ENCODE measurements at regions not wholly inside any gene's neighbourhood (a gene's known extent, or its start where the extent isn't known, plus 50 kb on each side); places are given as distances from the start of the nearest gene placed in this dataset.

DNA sequence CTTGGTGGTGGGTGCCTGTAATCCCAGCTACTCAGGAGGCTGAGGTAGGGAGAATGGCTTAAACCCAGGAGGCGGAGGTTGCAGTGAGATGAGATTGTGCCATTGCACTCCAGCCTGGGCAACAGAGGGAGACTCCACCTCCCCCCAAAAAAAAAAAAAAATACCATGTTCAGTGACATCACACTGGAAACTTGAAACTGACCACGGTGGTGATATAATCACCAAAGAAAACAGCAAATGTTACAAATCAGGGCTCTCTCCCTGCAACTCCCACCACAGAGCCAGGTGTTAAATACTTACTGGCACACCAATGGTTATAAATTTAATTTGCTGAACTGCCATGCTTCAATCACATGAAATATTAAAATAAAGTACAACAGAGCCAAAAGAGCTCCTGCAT is 81.4 kb downstream of the ZNF608 start:
- DNase-seq (ENCODE audit: low read depth in 4 of 4, low spot score in 2 of 4) = no peak

DNA sequence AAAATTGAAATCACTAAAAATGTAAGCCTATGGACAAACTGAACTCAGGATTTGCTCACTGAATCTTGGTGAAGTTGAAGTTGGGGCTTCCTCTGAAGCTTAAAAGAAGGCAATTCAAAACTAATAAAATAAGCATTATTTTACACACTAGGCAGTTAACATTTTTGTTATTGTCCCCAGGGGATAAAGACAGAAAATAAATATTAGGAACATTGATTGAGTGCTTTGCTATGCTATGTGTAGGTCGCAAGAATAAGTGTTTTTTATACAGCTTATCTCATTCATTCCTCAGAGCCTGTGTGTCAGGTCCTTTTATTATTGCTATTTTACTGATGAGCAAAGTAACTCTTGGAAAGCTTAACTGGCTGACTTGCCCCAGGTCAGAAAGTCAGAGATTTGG is 82.2 kb downstream of the ZNF608 start:
- no peak for DNase-seq (ENCODE audit: low read depth in 4 of 4, low spot score in 2 of 4)

DNA sequence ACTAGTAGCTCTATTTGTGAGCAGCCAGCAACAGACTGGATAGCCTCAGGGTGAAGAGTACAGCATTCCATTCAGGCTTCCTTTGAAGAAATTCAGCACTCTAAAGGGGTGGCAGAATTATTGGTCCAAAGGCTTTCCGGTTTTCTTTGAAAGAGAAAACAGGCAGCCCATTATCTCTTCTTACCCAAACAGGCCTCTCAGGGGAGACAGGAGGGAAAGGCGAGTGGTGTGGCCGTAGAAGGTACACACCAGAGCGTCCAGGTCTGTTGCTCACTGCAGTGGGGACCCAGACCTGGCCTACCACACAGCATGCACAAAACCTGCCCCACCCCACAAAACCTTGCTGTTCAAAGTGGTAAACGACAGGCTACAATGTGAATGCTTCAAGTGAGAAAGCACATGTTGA is 83.3 kb downstream of the ZNF608 start:
- no peak for DNase-seq (ENCODE audit: low read depth in 4 of 4, low spot score in 2 of 4)

DNA sequence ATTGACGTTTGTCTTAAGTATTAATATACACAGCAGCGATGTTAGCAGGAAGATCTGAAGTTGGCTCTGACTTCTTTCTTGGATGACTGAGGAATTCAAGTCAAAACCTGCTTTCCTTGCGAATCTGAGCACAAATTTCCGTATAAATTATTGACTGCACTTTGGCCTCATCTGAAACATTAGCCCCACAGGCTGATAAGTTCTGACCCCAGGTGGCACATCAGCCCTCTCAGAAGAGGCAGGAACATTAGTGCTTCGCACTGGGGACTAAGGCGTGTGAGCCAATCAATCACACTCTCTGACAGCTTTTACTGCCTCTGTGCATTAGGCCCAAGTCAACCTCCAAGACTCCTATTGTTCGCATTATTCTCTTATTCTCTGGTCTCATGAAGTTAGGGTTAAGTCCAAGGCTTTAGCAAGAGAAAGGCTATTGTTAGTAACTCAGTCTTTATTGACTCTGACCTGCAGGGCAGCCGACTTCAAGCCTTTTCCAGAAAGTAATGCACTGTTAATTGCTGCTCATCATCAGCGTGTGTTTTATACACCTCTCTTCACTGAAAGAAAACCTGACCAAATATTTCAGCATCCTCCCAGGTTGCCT is 84.2 kb downstream of the ZNF608 start:
- no peak for DNase-seq (ENCODE audit: low read depth in 4 of 4, low spot score in 2 of 4)

DNA sequence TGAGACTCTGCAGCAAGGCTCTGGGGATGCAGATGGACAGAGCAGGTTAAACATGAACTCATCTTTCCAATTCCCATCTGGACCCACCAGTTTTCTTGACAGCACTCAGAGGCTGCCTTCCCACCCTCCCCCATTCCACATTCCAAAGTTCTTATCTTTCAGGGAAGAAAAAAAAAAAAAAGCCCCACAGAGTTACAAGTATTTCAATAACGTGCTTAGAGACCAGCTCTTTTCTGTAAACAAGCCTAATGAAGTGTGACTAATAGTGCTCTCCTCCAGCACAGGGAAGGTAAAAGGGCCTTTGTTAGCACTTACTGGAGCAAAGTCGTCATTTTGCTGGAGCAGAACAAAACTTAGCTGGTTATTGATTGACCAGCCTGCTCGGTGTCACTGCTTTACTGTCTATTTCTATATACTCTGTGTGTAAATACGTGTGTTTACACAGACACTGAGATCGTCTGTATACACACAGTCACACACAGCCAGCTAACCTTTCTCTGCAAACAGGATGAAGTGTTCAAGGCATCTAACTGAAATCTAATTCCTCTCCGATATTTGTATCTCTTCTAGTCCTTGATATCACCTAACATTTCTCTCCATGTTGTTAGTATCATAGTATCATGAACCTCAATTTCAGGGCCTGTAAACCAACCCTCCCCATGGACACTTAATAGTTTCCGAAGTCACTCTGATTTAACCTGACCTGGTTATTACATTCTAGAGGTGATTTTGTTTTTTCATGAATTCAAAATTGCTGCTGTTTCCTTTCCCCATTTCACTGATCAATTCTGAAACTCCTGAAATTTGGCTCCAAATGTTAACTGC is 84.9 kb downstream of the ZNF608 start:
- no peak for DNase-seq (ENCODE audit: low read depth in 4 of 4, low spot score in 2 of 4)

DNA sequence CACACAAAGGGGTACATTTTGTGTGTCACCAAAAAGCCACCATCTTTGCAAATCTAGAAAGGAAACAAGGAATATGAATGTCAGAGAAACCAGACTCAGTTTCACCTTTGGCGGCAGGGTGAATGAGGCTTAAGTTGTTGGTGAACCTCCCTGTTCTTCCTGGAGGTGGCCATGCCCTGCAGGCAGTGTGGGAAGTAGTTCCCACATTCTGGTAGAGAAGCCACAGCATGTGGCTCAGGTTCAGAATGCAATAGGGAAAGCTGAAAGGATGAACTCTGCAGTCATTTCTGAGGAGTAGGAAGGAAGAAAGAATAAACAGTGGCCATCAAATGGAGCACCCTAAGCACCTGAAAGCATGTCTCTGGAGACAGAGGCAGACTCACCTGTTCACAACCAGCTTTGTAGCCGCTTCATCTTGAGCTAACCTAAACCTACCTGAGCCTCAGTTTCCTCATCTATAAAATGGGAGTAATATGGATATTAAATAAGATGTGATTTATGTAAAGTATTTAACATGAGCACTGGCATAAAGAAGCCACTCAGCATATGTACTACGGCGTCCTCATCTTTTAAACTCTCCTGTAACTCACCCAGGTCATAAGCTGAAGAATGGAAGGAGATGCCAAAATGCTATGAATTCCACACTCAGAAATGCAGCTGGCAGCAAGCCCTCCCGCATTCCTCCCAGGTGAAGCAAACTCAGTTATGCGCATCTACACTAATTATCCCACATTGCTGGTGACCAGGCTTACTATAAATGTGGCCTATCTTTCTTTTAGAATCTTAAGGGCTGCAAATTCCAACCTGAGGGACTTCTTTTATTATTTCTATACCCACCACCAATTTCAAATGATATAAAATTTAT is 86.0 kb downstream of the ZNF608 start:
- no peak for DNase-seq (ENCODE audit: low read depth in 4 of 4, low spot score in 2 of 4)

DNA sequence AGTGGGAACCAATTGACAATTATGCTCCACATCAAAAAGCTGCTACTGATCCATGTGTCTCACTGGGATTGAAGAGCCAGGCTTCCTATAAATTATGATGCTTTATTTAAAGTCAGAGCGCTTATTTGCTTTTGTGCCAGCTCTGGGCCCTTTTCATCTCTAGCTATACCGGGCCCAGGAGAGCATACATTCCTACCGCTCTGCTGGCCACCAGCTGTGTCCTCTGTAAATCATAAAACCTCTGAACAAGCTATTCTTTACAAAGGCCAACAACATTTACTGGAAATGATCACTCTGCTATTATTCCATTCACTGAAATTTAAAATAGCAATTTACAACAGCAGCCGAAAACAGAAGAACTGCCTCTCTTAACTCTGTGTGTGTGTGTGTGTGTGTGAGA is 86.6 kb downstream of the ZNF608 start:
- no peak for DNase-seq (ENCODE audit: low read depth in 4 of 4, low spot score in 2 of 4)

DNA sequence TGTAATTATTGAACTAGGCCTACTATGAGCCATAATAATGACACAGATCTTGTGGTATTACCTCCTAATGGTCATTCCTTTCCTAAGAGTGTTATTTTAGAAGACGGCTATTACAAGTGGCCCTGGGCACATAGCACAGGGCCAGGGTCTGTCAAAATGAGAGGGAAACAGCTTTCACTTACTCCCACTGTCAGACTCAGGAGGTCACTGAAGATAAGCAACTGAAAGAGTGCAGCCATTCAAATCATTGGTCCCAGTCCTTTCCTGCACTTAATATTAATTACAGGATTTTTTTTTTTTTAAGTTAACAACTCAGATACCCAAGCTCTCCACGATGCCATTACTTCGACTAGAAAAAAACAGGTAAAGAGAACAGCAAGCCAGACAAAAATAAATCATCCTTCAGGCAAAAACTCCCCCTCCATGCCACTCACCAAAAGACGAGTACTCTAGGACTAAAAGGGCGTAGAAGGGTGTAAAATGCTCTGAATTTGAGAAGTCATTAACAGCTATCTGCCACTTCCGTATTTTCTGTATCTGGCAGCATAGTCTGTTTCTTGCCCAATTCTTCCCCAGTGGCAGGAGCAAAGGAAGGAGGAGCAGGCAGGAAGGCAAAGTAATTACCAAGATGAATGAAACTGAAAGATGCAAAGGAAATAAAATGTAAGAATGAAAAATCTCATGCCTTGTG is 87.4 kb downstream of the ZNF608 start:
- no peak for DNase-seq (ENCODE audit: low read depth in 4 of 4, low spot score in 2 of 4)

DNA sequence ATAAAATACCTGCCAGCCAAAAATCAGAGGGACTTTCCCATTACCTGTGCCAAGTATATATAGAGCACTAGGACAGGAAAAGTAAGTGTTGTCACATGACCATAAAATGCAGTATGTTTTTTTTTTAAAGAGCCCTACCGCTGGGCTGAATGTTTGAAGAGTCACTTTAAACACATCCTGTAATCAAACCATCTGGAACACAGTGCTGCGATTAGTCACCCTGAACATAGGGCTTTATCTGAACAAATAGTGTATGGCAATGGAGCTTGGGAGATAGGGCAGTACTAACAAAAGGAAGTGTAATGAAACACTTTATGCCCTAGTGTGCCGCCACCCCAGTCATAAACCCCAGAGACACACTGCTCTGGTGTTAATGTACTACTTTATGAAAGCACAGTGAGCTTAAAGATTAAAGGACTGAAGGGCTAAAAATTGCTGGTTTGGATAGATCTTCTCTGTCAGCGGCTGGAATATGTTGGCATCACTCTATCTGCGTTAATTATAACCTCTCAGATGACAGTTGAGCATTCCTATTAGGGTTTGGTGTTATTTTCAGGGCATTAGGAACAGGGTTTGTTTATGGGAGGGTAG is 90.4 kb downstream of the ZNF608 start:
- no peak for DNase-seq (ENCODE audit: low read depth in 4 of 4, low spot score in 2 of 4)

DNA sequence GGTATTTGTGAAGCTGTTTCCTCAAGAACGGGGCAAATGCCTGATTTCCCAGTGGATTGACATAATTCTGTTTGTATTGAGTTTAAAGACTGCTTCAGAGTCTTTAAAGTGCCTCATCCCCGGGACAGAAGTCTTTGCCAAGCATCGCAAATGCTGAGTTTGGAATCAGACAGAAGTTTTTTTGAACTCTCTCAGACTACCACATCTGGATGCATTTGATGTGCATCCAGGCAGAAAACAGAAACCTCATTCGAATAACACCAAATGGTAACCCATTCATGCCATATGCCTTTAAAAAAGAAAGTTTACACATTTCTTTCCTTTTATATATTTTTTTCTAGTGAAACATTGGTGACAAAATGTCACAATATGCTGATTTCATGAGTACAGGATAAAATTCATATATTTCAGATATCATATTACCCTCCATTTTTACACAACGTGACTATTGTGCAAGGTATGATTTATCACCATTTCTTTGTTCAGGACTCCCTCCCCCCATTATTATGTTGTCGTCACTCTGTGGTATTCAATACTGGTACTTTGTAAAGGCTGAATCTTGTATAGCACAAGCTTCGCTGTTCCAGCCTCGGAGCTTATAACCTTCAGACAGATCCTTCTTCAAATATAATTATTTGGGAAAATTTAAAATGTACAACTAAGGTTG is 91.1 kb downstream of the ZNF608 start:
- no peak for DNase-seq (ENCODE audit: low read depth in 4 of 4, low spot score in 2 of 4)

DNA sequence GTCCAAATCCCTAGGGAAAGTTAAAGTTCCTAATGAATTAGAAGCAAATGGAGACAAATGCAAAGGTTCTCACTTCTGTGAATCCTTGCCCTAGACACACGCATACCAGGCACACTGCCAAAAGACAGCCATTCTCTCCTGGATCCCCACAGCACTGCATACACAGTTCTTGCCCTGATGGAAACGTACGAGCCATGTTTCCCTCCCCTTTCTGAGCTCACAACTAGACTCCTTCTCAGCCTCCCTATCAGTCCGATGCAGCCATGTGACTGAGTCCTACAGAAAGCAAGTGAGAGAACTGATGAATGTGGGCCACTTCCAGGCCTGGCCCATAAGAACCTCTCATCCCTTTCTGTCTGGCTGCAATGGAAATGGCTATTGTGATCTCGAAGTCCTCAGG is 92.0 kb downstream of the ZNF608 start:
- no peak for DNase-seq (ENCODE audit: low read depth in 4 of 4, low spot score in 2 of 4)

DNA sequence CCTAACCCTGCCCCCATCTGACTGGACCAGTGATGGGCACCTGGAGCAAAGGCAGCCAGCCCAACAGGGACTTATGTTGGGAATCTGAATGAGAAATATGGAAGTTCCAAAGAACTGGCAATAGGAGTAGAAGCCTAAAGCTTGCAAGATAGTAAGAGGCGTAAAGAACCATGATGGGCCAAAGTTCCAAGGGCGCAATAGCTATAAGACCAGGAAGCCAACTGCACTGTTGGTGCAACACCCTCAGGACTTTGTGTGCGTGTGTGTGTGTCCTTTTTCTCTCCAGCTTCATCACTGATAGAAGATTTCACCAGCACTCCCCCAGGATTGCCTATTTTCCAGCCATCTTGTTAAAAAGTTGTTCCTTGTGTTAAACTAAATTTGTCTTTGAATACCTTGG is 92.8 kb downstream of the ZNF608 start:
- no peak for DNase-seq (ENCODE audit: low read depth in 4 of 4, low spot score in 2 of 4)

DNA sequence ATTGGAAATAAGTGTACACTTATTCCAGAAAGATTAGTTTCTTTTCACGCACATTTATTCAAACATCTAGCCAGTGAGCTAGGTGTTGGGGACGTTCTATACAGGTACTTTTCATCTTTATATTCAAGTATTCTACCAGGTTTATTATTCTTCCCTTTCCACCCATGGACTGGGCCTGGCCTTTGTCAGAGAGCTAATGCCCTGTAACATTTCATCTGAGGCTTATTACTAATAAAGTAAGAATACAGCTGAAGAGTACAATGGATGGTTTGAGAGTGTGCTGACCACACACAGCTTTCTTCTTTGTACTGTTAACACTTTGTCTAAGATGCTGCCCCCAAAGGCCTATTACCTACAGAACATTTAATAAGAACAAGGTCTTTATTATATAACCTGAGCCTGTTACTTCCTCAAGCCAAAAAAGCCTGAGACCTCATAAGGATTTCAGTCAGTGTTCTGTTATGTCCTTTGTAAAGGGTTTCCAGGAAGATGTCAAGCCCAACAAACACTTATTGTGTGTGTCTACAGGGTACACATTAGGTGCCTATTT is 93.5 kb downstream of the ZNF608 start:
- no peak for DNase-seq (ENCODE audit: low read depth in 4 of 4, low spot score in 2 of 4)

DNA sequence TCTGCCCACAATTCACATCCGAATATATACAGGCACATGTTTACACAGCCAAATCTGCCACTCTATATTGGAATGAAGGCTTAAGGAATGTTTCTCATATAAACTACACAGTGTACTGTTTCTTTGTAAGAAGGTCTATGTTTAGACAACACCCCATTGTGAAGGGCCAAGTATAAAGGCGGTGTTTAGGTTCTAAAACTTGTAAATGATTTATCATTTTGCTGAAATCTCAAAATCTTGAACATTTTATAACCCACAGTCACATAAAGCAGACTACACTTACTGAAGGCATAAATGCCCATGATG is 94.0 kb downstream of the ZNF608 start:
- no peak for DNase-seq (ENCODE audit: low read depth in 4 of 4, low spot score in 2 of 4)

DNA sequence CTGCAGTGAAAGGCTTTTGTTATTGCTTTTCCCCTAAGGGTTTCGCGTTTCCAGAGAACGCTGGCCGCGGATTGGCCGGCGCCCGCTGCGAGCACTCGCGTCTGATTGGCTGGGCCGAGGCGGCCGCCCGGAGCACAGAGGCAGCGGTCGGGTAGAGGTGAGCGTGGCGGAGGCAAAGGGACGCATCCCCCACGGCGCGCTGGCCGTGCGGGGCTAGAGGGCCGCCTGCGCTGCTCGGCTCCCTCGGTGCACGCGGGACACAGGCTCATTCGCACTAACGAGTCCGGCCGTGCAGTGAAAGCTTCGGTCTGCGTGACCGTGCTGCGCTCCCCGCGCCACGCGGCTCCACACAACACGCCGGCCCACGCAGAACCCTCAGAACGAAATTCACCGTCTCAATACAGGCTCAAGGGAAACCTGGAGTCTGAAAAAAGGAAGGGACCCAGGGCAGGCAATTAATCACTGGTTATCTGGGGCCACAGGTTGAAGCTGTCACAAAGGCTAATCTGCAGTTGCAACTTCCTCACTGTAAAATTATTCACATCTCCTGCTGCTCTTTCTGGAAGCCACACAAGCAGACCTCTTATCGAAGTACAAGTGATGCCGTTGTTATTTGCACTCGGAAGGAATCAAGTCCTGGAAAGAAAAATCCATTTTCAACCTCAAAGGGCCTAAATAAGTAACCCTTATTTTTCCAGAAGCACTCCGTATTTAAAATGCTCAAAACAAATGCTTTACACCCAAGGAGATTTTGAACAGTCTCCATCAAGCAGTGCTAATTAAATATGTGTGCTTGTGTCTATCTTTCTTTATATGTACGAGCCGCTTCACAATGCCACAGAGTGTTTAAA is 94.6 kb downstream of the ZNF608 start:
- peak in 2 of 4 donors; percentile 80 to 85 for DNase-seq (ENCODE audit: low read depth in 4 of 4, low spot score in 2 of 4)

DNA sequence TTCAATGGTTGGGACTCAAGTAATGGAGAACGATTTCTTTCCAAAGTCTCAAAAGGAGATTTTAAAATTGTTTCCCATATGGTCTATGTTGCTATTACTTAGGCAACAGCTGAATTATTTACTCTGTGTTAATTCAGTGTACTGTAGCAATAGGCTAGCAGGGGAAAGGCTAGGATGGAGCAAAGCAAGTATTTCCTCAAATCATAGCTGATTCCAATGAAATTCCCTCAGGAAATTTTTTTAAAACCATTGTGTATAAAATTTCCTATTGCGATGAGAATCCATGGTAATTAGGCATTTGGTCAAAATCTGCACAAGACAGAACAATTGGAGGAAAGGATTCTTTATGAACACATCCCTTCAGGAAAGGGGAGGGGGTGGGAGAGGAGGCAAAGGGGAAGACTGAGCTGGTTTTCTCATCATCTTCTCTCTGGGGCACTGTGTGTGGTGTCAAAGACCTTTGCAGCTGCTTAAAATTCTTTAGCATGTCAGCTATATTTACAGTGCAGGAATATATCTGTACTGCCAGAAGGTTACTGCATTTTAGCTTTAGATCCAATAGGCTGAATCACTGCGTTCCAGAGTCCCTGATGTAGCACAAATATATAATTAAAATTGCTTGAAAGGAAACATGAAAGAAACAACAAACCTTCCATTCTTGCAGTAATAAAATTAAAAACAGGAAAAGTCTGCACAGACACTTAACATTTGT is 95.3 kb downstream of the ZNF608 start:
- no peak for DNase-seq (ENCODE audit: low read depth in 4 of 4, low spot score in 2 of 4)

DNA sequence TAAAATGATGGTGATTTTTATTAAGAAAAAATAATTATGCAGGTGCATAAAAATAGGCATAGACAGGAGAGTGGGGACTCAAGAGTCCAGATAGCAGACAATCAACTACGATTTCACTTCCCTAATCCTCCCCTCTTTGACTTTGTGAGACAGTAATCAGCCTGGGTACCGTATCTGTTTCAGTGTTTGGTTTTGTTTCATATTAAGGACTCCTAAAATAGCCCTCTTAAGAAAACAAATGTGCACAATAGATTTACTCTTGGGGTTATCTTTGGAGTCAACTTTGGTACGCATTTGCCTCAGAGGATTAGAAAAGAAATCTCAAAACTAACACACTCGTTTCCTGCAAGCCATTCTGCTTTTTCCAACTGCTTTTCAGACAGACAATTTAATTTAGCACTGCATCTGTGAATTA is 96.3 kb downstream of the ZNF608 start:
- DNase-seq (ENCODE audit: low read depth in 4 of 4, low spot score in 2 of 4) = no peak

DNA sequence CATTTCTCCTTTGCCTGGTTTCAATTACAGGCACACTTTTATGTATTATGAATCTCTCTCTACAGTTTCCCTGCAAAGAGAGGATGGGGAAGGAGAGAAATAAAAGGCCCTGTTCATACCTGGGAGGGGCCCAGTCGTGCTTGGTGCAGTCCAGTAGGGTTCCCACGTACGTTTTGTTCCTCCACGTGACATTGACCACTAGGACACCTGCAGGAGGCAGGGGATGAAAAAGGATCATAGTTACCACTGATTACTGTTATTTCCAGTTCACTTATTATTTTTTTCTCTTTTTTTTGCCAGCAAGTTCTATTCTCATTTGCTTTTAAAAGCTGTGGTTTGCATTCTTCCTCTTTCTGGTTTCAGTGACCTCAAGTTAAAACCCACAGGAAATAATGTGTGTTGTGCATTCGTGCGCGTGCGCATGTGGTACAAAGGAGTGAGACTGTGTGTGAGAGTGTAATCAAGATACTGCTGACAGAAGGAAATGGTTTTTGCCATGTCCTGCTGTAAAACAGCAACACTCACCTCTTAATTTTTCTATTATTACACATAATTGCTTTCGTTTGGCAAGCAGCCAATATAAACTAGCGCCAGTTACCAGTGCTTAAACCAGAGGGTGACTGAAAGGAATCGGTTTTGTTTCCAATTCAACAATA is 96.8 kb downstream of the ZNF608 start:
- DNase-seq (ENCODE audit: low read depth in 4 of 4, low spot score in 2 of 4) = no peak

All from left renal cortex interstitium (tissue), 4 donors.